22Rv1 (cell line): ENCODE measurements at regions not wholly inside any gene's neighbourhood (a gene's known extent, or its start where the extent isn't known, plus 50 kb on each side); places are given as distances from the start of the nearest gene placed in this dataset.

Source experiments
- H3K27ac ChIP-seq: fragments of 450-650 bp; 2 replicates; pipeline ENCODE4 v1.5.1; 2017
- ZFX ChIP-seq: fragments of 450-650 bp; IDR thresholded peaks from 2 replicates; pipeline ENCODE4 v1.6.1; 2017; ENCODE audit warnings: antibody characterized with exemption, borderline replicate concordance
- TF ChIP-seq, protein P1 (sequence below): fragments of 450-650 bp; IDR thresholded peaks from 2 replicates; pipeline ENCODE4 v1.5.1; 2017; ENCODE audit warnings: mild to moderate bottlenecking

DNA sequence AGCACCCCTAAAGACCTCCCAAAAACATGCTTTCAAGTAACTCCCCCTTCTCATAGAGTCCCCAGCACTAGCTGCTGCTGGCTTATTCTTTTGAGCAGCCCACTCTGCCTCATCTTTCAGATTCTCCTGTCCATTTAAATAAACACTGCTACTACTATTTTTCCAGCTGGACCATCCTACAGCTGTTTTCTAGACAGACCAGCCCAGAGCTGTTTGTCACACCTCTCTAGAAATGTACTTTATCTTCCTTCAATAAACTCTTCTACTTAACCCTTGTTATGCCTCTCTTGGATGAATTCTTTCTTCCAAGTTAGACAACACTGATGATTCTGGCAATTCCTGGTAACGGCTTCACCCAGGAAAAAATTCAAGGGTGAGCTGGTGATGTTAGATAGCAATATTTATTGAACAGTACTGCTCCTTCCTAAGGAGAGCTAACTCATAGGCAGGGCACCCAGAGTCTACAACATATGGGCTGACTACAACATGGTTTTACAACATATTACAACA lies 995.7 kb downstream of the LRFN5 start:
- H3K27ac ChIP-seq: no peak overlapping the region
- TF ChIP-seq, protein P1, sequence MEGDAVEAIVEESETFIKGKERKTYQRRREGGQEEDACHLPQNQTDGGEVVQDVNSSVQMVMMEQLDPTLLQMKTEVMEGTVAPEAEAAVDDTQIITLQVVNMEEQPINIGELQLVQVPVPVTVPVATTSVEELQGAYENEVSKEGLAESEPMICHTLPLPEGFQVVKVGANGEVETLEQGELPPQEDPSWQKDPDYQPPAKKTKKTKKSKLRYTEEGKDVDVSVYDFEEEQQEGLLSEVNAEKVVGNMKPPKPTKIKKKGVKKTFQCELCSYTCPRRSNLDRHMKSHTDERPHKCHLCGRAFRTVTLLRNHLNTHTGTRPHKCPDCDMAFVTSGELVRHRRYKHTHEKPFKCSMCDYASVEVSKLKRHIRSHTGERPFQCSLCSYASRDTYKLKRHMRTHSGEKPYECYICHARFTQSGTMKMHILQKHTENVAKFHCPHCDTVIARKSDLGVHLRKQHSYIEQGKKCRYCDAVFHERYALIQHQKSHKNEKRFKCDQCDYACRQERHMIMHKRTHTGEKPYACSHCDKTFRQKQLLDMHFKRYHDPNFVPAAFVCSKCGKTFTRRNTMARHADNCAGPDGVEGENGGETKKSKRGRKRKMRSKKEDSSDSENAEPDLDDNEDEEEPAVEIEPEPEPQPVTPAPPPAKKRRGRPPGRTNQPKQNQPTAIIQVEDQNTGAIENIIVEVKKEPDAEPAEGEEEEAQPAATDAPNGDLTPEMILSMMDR: no peak
- no peak for TF ChIP-seq ZFX

DNA sequence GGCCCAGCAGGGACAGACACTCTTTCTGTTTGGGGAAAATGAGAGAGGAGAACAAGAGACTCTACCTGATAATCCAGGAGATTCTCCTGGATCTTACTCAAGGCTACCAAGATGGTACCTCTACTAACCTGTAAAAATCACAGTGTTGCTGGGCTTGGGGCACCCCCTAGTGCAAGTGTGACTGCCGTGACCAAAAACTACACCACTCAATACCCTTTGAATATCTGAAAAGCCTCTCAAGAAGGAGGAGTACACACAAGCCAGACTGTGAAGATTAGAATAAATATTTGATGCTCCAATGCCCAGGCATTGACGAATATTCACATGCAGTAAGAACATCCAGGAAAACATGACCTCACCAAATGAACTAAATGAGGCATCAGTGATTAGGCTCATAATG lies 965.4 kb downstream of the LRFN5 start:
- TF ChIP-seq, protein P1: no peak
- TF ChIP-seq ZFX: no peak
- no peak overlapping the region for H3K27ac ChIP-seq

DNA sequence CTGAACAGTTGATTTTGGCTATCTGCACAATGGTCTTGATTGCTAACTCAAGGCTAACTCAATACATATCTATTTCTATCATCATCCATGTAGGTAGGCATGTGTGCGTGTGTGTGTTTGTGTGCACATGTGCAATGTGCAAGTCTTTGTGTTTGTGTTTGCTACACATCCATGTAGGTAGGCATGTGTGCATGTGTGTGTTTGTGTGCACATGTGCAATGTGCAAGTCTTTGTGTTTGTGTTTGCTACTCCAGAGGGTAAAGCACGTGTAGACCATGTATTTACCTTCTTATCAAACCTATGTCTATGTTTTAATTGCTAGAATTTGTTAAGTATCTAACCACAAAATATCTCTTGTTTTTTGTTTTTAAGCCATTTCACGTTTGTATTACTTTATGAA lies 962.6 kb downstream of the LRFN5 start:
- H3K27ac ChIP-seq: no peak overlapping the region
- TF ChIP-seq, protein P1: no peak
- TF ChIP-seq ZFX: no peak

DNA sequence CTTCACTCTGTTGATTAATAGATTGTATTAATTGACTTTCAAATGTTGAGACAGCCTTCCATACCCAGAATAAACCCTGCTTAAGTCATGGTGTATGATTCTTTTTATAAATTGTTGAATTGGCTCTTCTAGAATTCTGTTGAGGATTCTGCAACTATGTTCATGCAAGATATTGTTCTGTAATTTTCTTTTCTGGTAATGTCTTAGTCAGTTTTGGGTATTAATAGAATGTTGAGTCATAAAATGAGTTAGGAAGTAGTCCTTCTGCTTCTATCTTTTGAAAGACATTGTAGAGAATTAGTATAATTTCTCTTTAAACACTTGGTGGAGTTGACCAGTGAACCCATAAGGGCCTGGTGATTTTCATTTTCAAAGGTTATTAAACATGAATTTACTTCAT lies 958.9 kb downstream of the LRFN5 start:
- H3K27ac ChIP-seq: no peak overlapping the region
- TF ChIP-seq, protein P1: no peak
- TF ChIP-seq ZFX: no peak

DNA sequence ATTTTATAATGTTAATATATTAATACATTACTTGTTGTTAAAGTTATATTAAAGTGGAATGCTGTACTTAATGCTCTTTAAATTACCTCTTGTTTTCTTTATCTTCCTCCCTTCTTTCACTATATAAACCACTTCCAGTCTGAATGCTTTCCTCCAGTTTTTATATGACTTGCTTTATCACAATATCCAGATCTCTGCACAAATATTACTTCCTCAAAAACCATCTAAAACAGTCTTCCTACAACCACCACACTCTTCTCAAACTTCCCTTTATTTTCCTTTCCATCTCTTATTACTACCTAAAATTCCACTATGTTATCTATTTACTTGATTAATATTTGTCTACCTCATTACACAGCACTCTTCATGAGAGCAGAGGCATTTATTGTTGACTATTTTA lies 956.6 kb downstream of the LRFN5 start:
- no peak overlapping the region for H3K27ac ChIP-seq
- TF ChIP-seq ZFX: no peak
- TF ChIP-seq, protein P1: no peak

DNA sequence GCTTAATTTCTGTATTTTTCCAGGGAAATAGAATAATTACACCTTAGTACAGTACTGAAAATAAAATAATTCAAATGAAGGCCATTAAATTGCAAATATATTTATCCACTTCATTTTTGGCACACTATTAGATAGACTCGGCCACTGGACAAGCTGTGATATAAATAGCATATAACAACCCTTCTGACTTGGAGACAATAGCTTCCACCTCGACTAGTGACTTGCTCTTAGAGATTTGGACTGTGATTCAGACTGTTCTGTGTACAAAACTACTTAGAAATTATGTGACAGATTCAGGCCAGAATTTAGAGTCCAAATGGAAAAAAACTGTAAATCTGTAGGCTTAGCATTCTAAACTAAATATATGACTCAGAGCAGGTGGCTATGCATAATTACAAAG lies 949.9 kb downstream of the LRFN5 start:
- no peak for TF ChIP-seq ZFX
- TF ChIP-seq, protein P1: no peak
- H3K27ac ChIP-seq: no peak overlapping the region

DNA sequence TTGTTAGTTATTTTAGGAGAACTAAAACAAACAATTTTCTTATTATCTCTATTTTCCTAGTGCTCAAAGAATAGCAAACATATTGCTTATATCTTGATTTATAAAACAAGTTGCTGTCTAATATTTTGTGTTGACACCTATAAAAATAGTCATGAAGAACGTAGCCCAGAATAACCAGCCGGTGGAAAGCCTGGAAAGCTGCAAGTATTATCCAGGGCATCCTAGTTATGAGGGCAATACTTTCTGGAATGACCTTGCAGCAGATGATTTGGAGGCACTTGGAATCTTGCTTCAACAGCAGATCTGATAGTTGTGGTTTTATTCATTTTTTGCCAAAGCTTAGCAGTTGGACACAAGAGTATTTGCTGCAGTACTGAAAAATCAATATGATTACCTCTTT lies 948.7 kb downstream of the LRFN5 start:
- no peak for TF ChIP-seq ZFX
- TF ChIP-seq, protein P1: no peak
- no peak overlapping the region for H3K27ac ChIP-seq
